SK-N-SH treated with all-trans-retinoic acid at 6 μM for 48 hours (cell line): ENCODE measurements at regions not wholly inside any gene's neighbourhood (a gene's known extent, or its start where the extent isn't known, plus 50 kb on each side); places are given as distances from the start of the nearest gene placed in this dataset.

Experiments
- ARNTL ChIP-seq: fragments of 450-650 bp; formaldehyde crosslinking; IDR thresholded peaks from 2 replicates; pipeline ENCODE4 v1.5.0; 2020; ENCODE audit warnings: low read depth, mild to moderate bottlenecking, moderate library complexity, borderline replicate concordance
- BACH2 ChIP-seq: fragments of 250-450 bp; sonication (Bioruptor Pico); IDR thresholded peaks from 2 replicates; pipeline ENCODE4 v1.9.0; 2021; ENCODE audit warnings: mild to moderate bottlenecking, borderline replicate concordance
- ESRRG ChIP-seq: fragments of 250-450 bp; sonication (Bioruptor Pico); IDR thresholded peaks from 2 replicates; pipeline ENCODE4 v1.6.1; 2021; ENCODE audit warnings: mild to moderate bottlenecking
- GLIS3 ChIP-seq: fragments of 250-450 bp; sonication (Bioruptor Pico); IDR thresholded peaks from 2 replicates; pipeline ENCODE4 v1.5.0; 2020; ENCODE audit warnings: mild to moderate bottlenecking, moderate library complexity
- OSR1 ChIP-seq: fragments of 250-450 bp; sonication (Bioruptor Pico); IDR thresholded peaks from 2 replicates; pipeline ENCODE4 v1.8.0; 2022; ENCODE audit warnings: moderate library complexity, mild to moderate bottlenecking, inconsistent platforms
- POU6F1 ChIP-seq: fragments of 250-450 bp; sonication (Bioruptor Pico); IDR thresholded peaks from 2 replicates; pipeline ENCODE4 v1.8.0; 2021; ENCODE audit warnings: low read depth, mild to moderate bottlenecking, moderate library complexity, borderline replicate concordance
- TOX ChIP-seq: fragments of 250-450 bp; sonication (Bioruptor Pico); IDR thresholded peaks from 2 replicates; pipeline ENCODE4 v1.8.0; 2021; ENCODE audit warnings: mild to moderate bottlenecking, moderate library complexity, borderline replicate concordance
- ZFP3 ChIP-seq: fragments of 250-450 bp; sonication (Bioruptor Pico); IDR thresholded peaks from 2 replicates; pipeline ENCODE4 v1.5.0; 2020; ENCODE audit warnings: mild to moderate bottlenecking, moderate library complexity
- ZFP30 ChIP-seq: fragments of 450-650 bp; formaldehyde crosslinking; IDR thresholded peaks from 2 replicates; pipeline ENCODE4 v1.5.0; 2022; ENCODE audit warnings: mild to moderate bottlenecking, moderate library complexity
- ZNF8 ChIP-seq: fragments of 450-650 bp; formaldehyde crosslinking; IDR thresholded peaks from 2 replicates; pipeline ENCODE4 v1.5.0; 2020; ENCODE audit warnings: mild to moderate bottlenecking, moderate library complexity
- TF ChIP-seq, protein P1 (sequence below): fragments of 250-450 bp; sonication (Bioruptor Pico); IDR thresholded peaks from 2 replicates; pipeline ENCODE4 v1.5.1; 2020; ENCODE audit warnings: low read depth, mild to moderate bottlenecking, moderate library complexity
- TF ChIP-seq, protein P2 (sequence below): fragments of 250-450 bp; sonication (Bioruptor Pico); IDR thresholded peaks from 2 replicates; pipeline ENCODE4 v1.5.1; 2021; ENCODE audit warnings: mild to moderate bottlenecking, moderate library complexity

DNA sequence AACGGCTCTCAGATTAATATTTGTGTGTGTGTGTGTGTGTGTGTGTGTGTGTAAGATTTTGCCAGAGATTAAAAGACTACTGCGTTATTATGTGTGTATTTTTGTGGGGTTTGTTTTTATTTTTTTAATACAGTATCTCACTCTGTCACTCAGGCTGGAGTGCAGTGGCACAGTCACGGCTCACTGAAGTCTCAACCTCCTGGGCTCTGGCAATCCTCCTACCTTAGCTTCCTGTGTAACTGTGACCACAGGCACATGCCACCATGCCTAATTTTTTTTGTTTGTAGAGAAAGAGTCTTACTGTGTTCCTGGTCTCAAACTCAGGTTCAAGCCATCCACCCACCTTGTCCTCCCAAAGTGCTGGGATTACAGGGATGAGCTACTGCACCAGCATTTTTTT lies 87.2 kb downstream of the CYB561 start:
- TF ChIP-seq ARNTL (CRISPR knock-in tag), result no peak
- no peak for TF ChIP-seq ZFP3
- no peak for TF ChIP-seq ESRRG (CRISPR knock-in tag)
- TF ChIP-seq POU6F1 (CRISPR knock-in tag), result no peak
- no peak for TF ChIP-seq BACH2 (CRISPR knock-in tag)
- TF ChIP-seq, protein P1, sequence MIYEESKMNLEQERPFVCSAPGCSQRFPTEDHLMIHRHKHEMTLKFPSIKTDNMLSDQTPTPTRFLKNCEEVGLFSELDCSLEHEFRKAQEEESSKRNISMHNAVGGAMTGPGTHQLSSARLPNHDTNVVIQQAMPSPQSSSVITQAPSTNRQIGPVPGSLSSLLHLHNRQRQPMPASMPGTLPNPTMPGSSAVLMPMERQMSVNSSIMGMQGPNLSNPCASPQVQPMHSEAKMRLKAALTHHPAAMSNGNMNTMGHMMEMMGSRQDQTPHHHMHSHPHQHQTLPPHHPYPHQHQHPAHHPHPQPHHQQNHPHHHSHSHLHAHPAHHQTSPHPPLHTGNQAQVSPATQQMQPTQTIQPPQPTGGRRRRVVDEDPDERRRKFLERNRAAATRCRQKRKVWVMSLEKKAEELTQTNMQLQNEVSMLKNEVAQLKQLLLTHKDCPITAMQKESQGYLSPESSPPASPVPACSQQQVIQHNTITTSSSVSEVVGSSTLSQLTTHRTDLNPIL, result no peak
- TF ChIP-seq ZFP30 (CRISPR knock-in tag), result no peak
- no peak for TF ChIP-seq OSR1 (CRISPR knock-in tag)
- TF ChIP-seq, protein P2, sequence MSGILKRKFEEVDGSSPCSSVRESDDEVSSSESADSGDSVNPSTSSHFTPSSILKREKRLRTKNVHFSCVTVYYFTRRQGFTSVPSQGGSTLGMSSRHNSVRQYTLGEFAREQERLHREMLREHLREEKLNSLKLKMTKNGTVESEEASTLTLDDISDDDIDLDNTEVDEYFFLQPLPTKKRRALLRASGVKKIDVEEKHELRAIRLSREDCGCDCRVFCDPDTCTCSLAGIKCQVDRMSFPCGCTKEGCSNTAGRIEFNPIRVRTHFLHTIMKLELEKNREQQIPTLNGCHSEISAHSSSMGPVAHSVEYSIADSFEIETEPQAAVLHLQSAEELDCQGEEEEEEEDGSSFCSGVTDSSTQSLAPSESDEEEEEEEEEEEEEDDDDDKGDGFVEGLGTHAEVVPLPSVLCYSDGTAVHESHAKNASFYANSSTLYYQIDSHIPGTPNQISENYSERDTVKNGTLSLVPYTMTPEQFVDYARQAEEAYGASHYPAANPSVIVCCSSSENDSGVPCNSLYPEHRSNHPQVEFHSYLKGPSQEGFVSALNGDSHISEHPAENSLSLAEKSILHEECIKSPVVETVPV, result no peak
- TF ChIP-seq ZNF8 (CRISPR knock-in tag), result no peak
- TF ChIP-seq GLIS3 (CRISPR knock-in tag), result no peak
- no peak for TF ChIP-seq TOX (CRISPR knock-in tag)
